ENCODE measurements at regions not wholly inside any gene's neighbourhood (a gene's known extent, or its start where the extent isn't known, plus 50 kb on each side); places are given as distances from the start of the nearest gene placed in this dataset.
A peak's percentile ranks its signal among the peaks of the same experiment; 100 is the strongest.

- TF ChIP-seq CTCF (conservative IDR thresholded peaks at IDR 0.05; ENCODE audit: low read depth, low read length) (peak; percentile 55), EZH2 (IDR thresholded peaks at IDR 0.05; ENCODE audit: borderline replicate concordance, low read depth, low read length, poor library complexity, severe bottlenecking) (no peak)
These were observed 329.5 kb downstream of the MIAT start for GRCh38 chr22:26986884-26987283.

All from A673 (cell line).